Epithelial cell of esophagus (primary cell): ENCODE measurements at regions not wholly inside any gene's neighbourhood (a gene's known extent, or its start where the extent isn't known, plus 50 kb on each side); places are given as distances from the start of the nearest gene placed in this dataset.

Source experiments
- DNase-seq: peaks from one replicate; pipeline ENCODE4 v3.0.0; 2010; ENCODE audit warnings: low read depth
- H3K4me3 ChIP-seq: 2 replicates; pipeline ENCODE4 v1.5.1; 2011; ENCODE audit warnings: mild to moderate bottlenecking, low read length, control low read depth
- CTCF ChIP-seq: IDR thresholded peaks from 2 replicates; pipeline ENCODE4 v1.5.1; 2011; ENCODE audit warnings: low read depth, mild to moderate bottlenecking, low read length, control low read depth, inconsistent platforms; ENCODE audit not compliant: insufficient read depth; ENCODE audit errors: missing control alignments

GRCh38 chr9:109904666-109905065 lies 124.7 kb downstream of the PALM2AKAP2 start:
- TF ChIP-seq CTCF = no peak
- no peak for DNase-seq
- H3K4me3 ChIP-seq = no peak overlapping the region

GRCh38 chr9:109905472-109905871 lies 125.5 kb downstream of the PALM2AKAP2 start:
- no peak overlapping the region for H3K4me3 ChIP-seq
- TF ChIP-seq CTCF = no peak
- no peak for DNase-seq

- TF ChIP-seq CTCF = no peak
- no peak overlapping the region for H3K4me3 ChIP-seq
- DNase-seq = peak; percentile 37
Observed at GRCh38 chr9:109906766-109907382, 126.9 kb downstream of the PALM2AKAP2 start.

- TF ChIP-seq CTCF = no peak
- no peak overlapping the region for H3K4me3 ChIP-seq
- peak; percentile 11 for DNase-seq
Observed at GRCh38 chr9:109907400-109907799, 127.4 kb downstream of the PALM2AKAP2 start.

GRCh38 chr9:109907810-109908458 lies 127.9 kb downstream of the PALM2AKAP2 start:
- no peak overlapping the region for H3K4me3 ChIP-seq
- DNase-seq = no peak
- no peak for TF ChIP-seq CTCF

- DNase-seq = no peak
- TF ChIP-seq CTCF = no peak
- H3K4me3 ChIP-seq = no peak overlapping the region
Observed at GRCh38 chr9:109908459-109909390, 128.7 kb downstream of the PALM2AKAP2 start.
